ENCODE measurements at regions not wholly inside any gene's neighbourhood (a gene's known extent, or its start where the extent isn't known, plus 50 kb on each side); places are given as distances from the start of the nearest gene placed in this dataset.
A peak's percentile ranks its signal among the peaks of the same experiment; 100 is the strongest.

GRCh38 chr5:117204404-117204803 is 629.8 kb upstream of the SEMA6A start:
- Histone ChIP-seq H2BK12ac (ENCODE audit: insufficient read length, low read depth, low read length) (no peak overlapping the region), H3K14ac (ENCODE audit: insufficient read depth, low read length) (no peak overlapping the region), H2BK5ac (ENCODE audit: insufficient read length, low read length) (no peak overlapping the region), H3K79me1 (ENCODE audit: insufficient read depth, low read depth, low read length, poor library complexity, severe bottlenecking) (no peaks in the 10 kb centered on the region), H3K23ac (ENCODE audit: insufficient read length, low read depth, low read length) (no peak overlapping the region), H3K79me2 (ENCODE audit: insufficient read depth, low read length) (no peaks in the 10 kb centered on the region), H3K23me2 (ENCODE audit: insufficient read length, low read depth, low read length, poor library complexity, severe bottlenecking) (no peaks in the 10 kb centered on the region), H3K4ac (ENCODE audit: low read depth, low read length) (no peak overlapping the region), H2BK120ac (ENCODE audit: low read depth, low read length, poor library complexity, severe bottlenecking) (no peak overlapping the region), H3K27ac (ENCODE audit: insufficient read length, low read depth, low read length) (no peak overlapping the region), H2AK5ac (ENCODE audit: insufficient read length, low read length) (no peak overlapping the region), H3K56ac (ENCODE audit: insufficient read length, low read depth, low read length) (no peak overlapping the region), H3K4me2 (ENCODE audit: insufficient read depth, insufficient read length, low read length) (no peak overlapping the region), H3T11ph (ENCODE audit: low read length) (no peak overlapping the region), H4K20me1 (ENCODE audit: control insufficient read depth, insufficient read depth, insufficient read length) (no peaks in the 10 kb centered on the region), H2BK20ac (ENCODE audit: low read depth, low read length, poor library complexity, severe bottlenecking) (no peak overlapping the region), H2BK15ac (ENCODE audit: low read depth, low read length) (no peak overlapping the region), H3K4me1 (ENCODE audit: insufficient read depth, low read length) (no peaks in the 10 kb centered on the region; the same call in none of the 2 replicates), H2AFZ (ENCODE audit: low read length) (no peak overlapping the region), H4K91ac (ENCODE audit: insufficient read length, low read depth, low read length) (no peak overlapping the region), H3K9ac (ENCODE audit: extremely low read depth, insufficient read length, low read length) (no peak overlapping the region), H3K18ac (ENCODE audit: insufficient read length, low read depth, low read length) (no peak overlapping the region), H3K9me3 (ENCODE audit: control insufficient read depth, low read depth, low read length) (no peaks in the 10 kb centered on the region), H4K5ac (ENCODE audit: insufficient read length, low read depth, low read length) (no peak overlapping the region), H3K27me3 (ENCODE audit: insufficient read depth, low read length) (no peaks in the 10 kb centered on the region), H4K8ac (replicated peaks; ENCODE audit: insufficient read length, low read depth, low read length) (no peak overlapping the region)
- H3K27ac Mint-ChIP-seq: 0 out of 7 replicates have a peak overlapping the region, but pooled peaks of 1 of the 3 experiments have one; percentile 22
- DNase-seq: no peak
- TF ChIP-seq CTCF (conservative IDR thresholded peaks at IDR 0.05): no peak
- peaks cover 0 to 2% (median 2%) of the 10 kb centered on the region in 3 experiments; a peak in 3 of 7 replicates for H3K36me3 Mint-ChIP-seq (ENCODE audit: insufficient read depth in 1 of 3, low read depth in 3 of 3)
- no peaks in the 10 kb centered on the region for H3K27me3 Mint-ChIP-seq (ENCODE audit: low read depth)
- peaks cover 27 to 28% of the 10 kb centered on the region in 2 experiments for H3K4me1 Mint-ChIP-seq
- H3K9me3 Mint-ChIP-seq: peaks cover 0 to 1% of the 10 kb centered on the region in 2 experiments; a peak in 2 of 5 replicates
- no CpG with 5 or more reads among the region's 4 CpGs for WGBS (ENCODE audit: extremely low coverage, insufficient read length, low lambda C conversion rate)
- no peak overlapping the region for H3K4me3 Mint-ChIP-seq
